ENCODE measurements at regions not wholly inside any gene's neighbourhood (a gene's known extent, or its start where the extent isn't known, plus 50 kb on each side); places are given as distances from the start of the nearest gene placed in this dataset.

DNA sequence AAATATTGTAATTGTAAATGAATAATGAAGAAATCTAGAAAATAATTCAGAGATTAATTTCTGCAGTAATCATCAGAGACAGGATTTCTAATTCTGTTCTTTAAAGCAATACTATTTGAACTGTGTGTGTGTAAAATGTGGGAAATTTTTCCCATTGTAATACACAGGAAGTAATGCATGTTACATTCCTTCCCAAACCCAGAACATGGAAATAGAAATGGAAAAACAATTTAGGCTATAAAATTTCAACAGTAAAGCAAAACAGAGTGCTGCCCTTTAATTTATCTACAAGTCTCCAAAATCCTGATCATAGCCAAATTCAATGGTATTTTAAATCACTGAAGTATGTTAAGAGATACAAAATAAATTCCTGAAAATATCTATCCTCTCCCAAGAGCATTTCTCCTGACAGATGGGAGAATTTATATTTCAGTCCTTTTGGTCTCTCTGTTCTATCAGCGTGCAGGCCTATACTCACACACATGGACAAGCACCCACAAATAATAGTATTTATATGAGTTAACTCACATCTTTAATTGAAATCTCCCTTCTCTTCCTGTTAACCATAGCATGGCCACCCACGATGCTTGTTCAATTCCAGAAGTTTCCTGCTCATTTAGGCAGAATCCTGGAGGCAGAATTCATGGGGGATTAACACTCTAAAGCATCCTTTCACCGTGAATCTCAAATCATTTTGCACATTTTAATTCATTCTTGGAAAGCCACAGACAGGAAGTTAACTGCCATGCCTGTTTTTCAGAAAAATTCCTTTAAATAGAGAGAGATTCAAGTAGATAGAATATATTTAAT, 1465.4 kb upstream of the FLRT2 start:
- Histone ChIP-seq H3K27ac (ENCODE audit: low read depth, low read length, poor library complexity, severe bottlenecking) (no peak overlapping the region), H3K36me3 (ENCODE audit: insufficient read depth, low read length) (no peaks in the 10 kb centered on the region), H2AFZ (ENCODE audit: low read length) (no peak overlapping the region), H4K20me1 (ENCODE audit: insufficient read depth, low read length) (no peaks in the 10 kb centered on the region), H3K9me3 (ENCODE audit: low read length) (no peaks in the 10 kb centered on the region), H3K4me2 (ENCODE audit: low read length) (no peak overlapping the region), H3K4me1 (ENCODE audit: insufficient read depth, low read length, poor library complexity, severe bottlenecking) (no peaks in the 10 kb centered on the region), H3K9me2 (ENCODE audit: insufficient read depth, low read length) (no peaks in the 10 kb centered on the region), H3K4me3 (ENCODE audit: low read depth, low read length, poor library complexity, severe bottlenecking) (no peak overlapping the region), H3K79me2 (ENCODE audit: insufficient read depth, low read depth, low read length) (no peaks in the 10 kb centered on the region)
- ChIA-PET POLR2A (interaction anchor here (0.6 kb wide), 1 partner anchor 23 kb away, joined by 3 read pairs; no protein-coding TSS in a partner anchor), CTCF (ENCODE audit: unreplicated experiment) (no interaction called here)
- TF ChIP-seq EZH2phosphoT487 (IDR thresholded peaks at IDR 0.05; ENCODE audit: borderline replicate concordance, low read depth, low read length), result no peak
- TF ChIP-seq CTCF (conservative IDR thresholded peaks at IDR 0.05; ENCODE audit: low read length), result no peak
- intact Hi-C loops (cut with micrococcal nuclease; ENCODE audit: unreplicated experiment), result no loop called here
- no peak for DNase-seq (ENCODE audit: low spot score)
- BruUV-seq (replicated peaks), result no TSS peak

DNA sequence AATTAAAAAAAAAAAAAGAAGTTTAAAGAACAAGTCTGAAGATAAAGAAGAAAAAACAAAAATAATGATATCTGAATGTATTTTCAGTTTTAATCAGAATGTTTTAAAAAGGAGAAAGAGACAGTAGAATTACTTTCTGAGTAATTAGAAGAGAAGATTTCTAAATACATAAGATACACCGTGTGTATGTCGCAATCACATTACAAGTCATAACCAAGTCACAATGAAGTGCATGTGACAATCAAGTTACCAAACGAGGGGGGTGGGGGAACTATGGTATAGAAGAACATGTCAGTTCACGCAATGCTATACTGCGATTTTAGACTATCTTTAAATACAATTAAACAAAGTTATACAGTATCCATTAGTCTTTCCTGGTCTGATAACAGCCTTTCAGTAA, 1464.1 kb upstream of the FLRT2 start:
- ChIA-PET CTCF (ENCODE audit: unreplicated experiment) (no interaction called here), POLR2A (interaction anchor here (0.6 kb wide), 1 partner anchor 31 kb away, joined by 5 read pairs; no protein-coding TSS in a partner anchor)
- intact Hi-C loops (cut with micrococcal nuclease; ENCODE audit: unreplicated experiment), result no loop called here
- H3K27ac ChIP-seq (ENCODE audit: low read depth, low read length, poor library complexity, severe bottlenecking), result no peak overlapping the region
- H3K36me3 ChIP-seq (ENCODE audit: insufficient read depth, low read length), result no peaks in the 10 kb centered on the region
- no peak overlapping the region for H3K4me2 ChIP-seq (ENCODE audit: low read length)
- TF ChIP-seq EZH2phosphoT487 (IDR thresholded peaks at IDR 0.05; ENCODE audit: borderline replicate concordance, low read depth, low read length), result no peak
- TF ChIP-seq CTCF (conservative IDR thresholded peaks at IDR 0.05; ENCODE audit: low read length), result no peak
- H3K9me3 ChIP-seq (ENCODE audit: low read length), result no peaks in the 10 kb centered on the region
- no peak for DNase-seq (ENCODE audit: low spot score)
- H4K20me1 ChIP-seq (ENCODE audit: insufficient read depth, low read length), result no peaks in the 10 kb centered on the region
- H3K9me2 ChIP-seq (ENCODE audit: insufficient read depth, low read length), result no peaks in the 10 kb centered on the region
- H3K79me2 ChIP-seq (ENCODE audit: insufficient read depth, low read depth, low read length), result no peaks in the 10 kb centered on the region
- H3K4me1 ChIP-seq (ENCODE audit: insufficient read depth, low read length, poor library complexity, severe bottlenecking), result no peaks in the 10 kb centered on the region
- H3K4me3 ChIP-seq (ENCODE audit: low read depth, low read length, poor library complexity, severe bottlenecking), result no peak overlapping the region
- BruUV-seq (replicated peaks), result no TSS peak
- no peak overlapping the region for H2AFZ ChIP-seq (ENCODE audit: low read length)

DNA sequence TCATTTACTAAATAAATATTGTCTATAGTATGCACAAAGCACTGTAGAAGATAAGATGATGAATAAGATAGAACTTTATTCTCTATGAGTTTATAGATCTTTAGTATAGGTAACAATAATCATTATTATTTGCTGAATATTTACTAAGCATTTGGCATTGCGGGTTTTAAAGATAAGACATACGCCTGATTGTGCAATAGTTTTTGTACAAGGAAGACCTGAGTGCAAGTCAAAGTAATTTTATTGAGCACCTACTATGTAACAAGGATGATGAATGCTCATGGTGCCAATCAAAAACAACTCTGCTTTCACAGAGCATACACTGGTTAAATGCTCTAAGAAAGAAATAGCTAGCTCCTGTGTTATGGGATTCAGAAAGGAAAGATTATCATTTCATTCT, 1461.7 kb upstream of the FLRT2 start:
- no peak overlapping the region for H3K4me2 ChIP-seq (ENCODE audit: low read length)
- no peak for DNase-seq (ENCODE audit: low spot score)
- H3K27ac ChIP-seq (ENCODE audit: low read depth, low read length, poor library complexity, severe bottlenecking), result no peak overlapping the region
- ChIA-PET POLR2A (no interaction called here), CTCF (ENCODE audit: unreplicated experiment) (no interaction called here)
- no peaks in the 10 kb centered on the region for H3K9me2 ChIP-seq (ENCODE audit: insufficient read depth, low read length)
- no peaks in the 10 kb centered on the region for H4K20me1 ChIP-seq (ENCODE audit: insufficient read depth, low read length)
- intact Hi-C loops (cut with micrococcal nuclease; ENCODE audit: unreplicated experiment), result no loop called here
- H2AFZ ChIP-seq (ENCODE audit: low read length), result no peak overlapping the region
- H3K4me3 ChIP-seq (ENCODE audit: low read depth, low read length, poor library complexity, severe bottlenecking), result no peak overlapping the region
- no TSS peak for BruUV-seq (replicated peaks)
- no peaks in the 10 kb centered on the region for H3K9me3 ChIP-seq (ENCODE audit: low read length)
- no peaks in the 10 kb centered on the region for H3K4me1 ChIP-seq (ENCODE audit: insufficient read depth, low read length, poor library complexity, severe bottlenecking)
- H3K79me2 ChIP-seq (ENCODE audit: insufficient read depth, low read depth, low read length), result no peaks in the 10 kb centered on the region
- TF ChIP-seq CTCF (conservative IDR thresholded peaks at IDR 0.05; ENCODE audit: low read length), result no peak
- no peak for TF ChIP-seq EZH2phosphoT487 (IDR thresholded peaks at IDR 0.05; ENCODE audit: borderline replicate concordance, low read depth, low read length)
- H3K36me3 ChIP-seq (ENCODE audit: insufficient read depth, low read length), result no peaks in the 10 kb centered on the region

Measured in OCI-LY7 (cell line).